ENCODE measurements at regions not wholly inside any gene's neighbourhood (a gene's known extent, or its start where the extent isn't known, plus 50 kb on each side); places are given as distances from the start of the nearest gene placed in this dataset.
"Not testable (repeated sequence)": the region's sequence is repeated elsewhere in the genome, so short reads cannot be mapped to it uniquely, and the experiment has no call there.

DNA sequence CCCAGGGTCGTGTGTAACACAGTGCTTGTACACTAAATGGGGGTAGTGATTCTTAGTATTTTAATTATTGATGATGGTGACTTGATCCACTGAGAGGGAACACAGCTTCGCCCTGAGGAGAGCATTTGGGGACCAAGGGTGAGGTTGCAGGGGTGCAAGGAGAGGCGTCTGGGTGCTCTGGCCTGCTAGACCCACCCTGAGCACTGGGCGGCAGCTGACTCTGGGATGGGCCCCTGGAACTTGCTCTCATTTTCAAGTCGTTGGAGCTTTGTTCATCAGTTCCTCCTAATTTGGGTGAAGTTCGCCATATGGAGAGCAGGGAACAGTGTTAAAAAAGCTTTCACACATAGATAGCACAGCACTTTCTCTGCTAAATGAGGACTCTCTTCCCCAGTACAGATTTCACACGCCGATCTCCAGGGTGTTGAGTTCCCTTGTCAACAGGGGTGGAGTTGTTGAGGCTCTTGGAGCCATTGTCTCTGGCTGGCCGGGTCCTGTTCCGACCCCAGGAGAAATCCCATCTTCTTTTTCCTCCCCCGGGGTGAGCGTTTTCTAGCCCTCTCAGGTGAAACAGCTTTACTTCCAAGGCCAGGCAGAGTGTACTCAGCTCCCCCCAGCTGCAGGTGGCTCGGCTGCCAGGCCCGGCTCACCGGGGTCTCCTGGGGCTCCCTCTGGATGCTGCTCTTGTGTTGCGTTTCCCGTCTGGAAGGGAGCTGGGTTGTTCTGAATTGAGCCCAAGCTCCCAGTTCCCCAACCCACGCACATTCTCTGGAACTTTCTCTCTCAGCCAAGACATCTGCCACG, 367.4 kb downstream of the RPS6KC1 start:
- H3K36me3 Mint-ChIP-seq (ENCODE audit: low read depth) = no peaks in the 10 kb centered on the region
- no peaks in the 10 kb centered on the region for H3K9me3 Mint-ChIP-seq
- H3K4me3 Mint-ChIP-seq = no peak overlapping the region
- H3K4me1 Mint-ChIP-seq (ENCODE audit: low read depth) = no peaks in the 10 kb centered on the region
- peaks cover 4% of the 10 kb centered on the region for H3K27me3 Mint-ChIP-seq
- no peak overlapping the region for H3K27ac Mint-ChIP-seq

- Mint-ChIP-seq H3K27ac (no peak overlapping the region), H3K36me3 (ENCODE audit: low read depth) (no peaks in the 10 kb centered on the region), H3K4me1 (ENCODE audit: low read depth) (no peaks in the 10 kb centered on the region), H3K9me3 (no peaks in the 10 kb centered on the region), H3K4me3 (no peak overlapping the region), H3K27me3 (peaks cover 4% of the 10 kb centered on the region)
These were observed 368.5 kb downstream of the RPS6KC1 start for GRCh38 chr1:213419401-213420030.

GRCh38 chr1:213421178-213421577, 370.1 kb downstream of the RPS6KC1 start:
- not testable (repeated sequence) for H3K4me1 Mint-ChIP-seq (ENCODE audit: low read depth); H3K27me3 Mint-ChIP-seq; H3K36me3 Mint-ChIP-seq (ENCODE audit: low read depth); H3K27ac Mint-ChIP-seq; H3K4me3 Mint-ChIP-seq; H3K9me3 Mint-ChIP-seq

DNA sequence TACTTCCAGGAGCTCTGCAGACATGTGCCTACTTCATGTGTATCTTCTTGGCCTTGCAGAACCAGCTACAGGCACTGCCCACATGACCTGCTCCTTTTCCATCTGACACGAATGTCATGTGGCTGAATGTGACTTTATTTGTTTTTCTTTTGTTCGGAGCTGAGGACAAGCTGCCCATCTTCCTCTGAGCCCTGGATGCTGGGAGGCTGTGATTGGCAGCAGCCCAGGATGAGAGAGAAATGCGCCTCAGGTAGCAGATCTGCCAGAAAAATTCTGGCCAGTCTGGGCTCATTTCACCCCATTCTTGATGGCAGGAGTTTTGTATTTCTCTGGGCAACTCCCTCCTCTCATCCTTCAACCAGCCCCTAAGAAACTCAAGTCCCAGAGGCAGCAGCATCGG, 372.0 kb downstream of the RPS6KC1 start:
- no peaks in the 10 kb centered on the region for H3K4me1 Mint-ChIP-seq (ENCODE audit: low read depth)
- H3K9me3 Mint-ChIP-seq = no peaks in the 10 kb centered on the region

GRCh38 chr1:213423605-213424004, 372.6 kb downstream of the RPS6KC1 start:
- no peaks in the 10 kb centered on the region for H3K36me3 Mint-ChIP-seq (ENCODE audit: low read depth)
- H3K4me1 Mint-ChIP-seq (ENCODE audit: low read depth) = no peaks in the 10 kb centered on the region
- H3K27me3 Mint-ChIP-seq = no peaks in the 10 kb centered on the region
- no peak overlapping the region for H3K27ac Mint-ChIP-seq
- no peaks in the 10 kb centered on the region for H3K9me3 Mint-ChIP-seq
- no peak overlapping the region for H3K4me3 Mint-ChIP-seq

More for the DNA sequence above, 372.0 kb downstream of the RPS6KC1 start:
- Mint-ChIP-seq H3K27ac (no peak overlapping the region), H3K27me3 (no peaks in the 10 kb centered on the region), H3K36me3 (ENCODE audit: low read depth) (no peaks in the 10 kb centered on the region), H3K4me3 (no peak overlapping the region)

GRCh38 chr1:213425376-213426030, 374.5 kb downstream of the RPS6KC1 start:
- H3K4me1 Mint-ChIP-seq (ENCODE audit: low read depth) = no peaks in the 10 kb centered on the region
- no peaks in the 10 kb centered on the region for H3K9me3 Mint-ChIP-seq
- no peak overlapping the region for H3K27ac Mint-ChIP-seq
- no peaks in the 10 kb centered on the region for H3K27me3 Mint-ChIP-seq
- no peaks in the 10 kb centered on the region for H3K36me3 Mint-ChIP-seq (ENCODE audit: low read depth)
- no peak overlapping the region for H3K4me3 Mint-ChIP-seq

DNA sequence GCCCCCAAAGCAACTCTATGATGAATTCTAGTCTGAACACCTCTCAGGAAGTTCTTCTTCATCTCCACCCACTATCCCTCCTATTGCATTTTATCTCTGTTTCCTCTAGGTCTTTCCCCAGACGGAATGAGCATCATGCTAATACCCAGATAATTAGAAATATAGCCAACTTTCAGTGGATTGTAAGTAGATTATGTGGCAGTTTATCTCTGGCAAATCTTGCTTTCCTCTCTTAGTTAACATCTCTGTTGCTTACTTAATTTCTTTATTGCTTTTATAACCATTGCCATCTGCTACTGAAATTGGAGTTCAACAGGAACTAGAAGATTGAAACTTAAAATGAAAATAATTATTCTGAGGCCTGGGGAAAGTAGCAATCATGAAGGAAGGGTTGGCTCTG, 378.6 kb downstream of the RPS6KC1 start:
- Mint-ChIP-seq H3K27me3 (peaks cover 3% of the 10 kb centered on the region), H3K36me3 (ENCODE audit: low read depth) (no peaks in the 10 kb centered on the region), H3K4me3 (no peak overlapping the region), H3K27ac (no peak overlapping the region), H3K4me1 (ENCODE audit: low read depth) (no peaks in the 10 kb centered on the region), H3K9me3 (no peaks in the 10 kb centered on the region)

DNA sequence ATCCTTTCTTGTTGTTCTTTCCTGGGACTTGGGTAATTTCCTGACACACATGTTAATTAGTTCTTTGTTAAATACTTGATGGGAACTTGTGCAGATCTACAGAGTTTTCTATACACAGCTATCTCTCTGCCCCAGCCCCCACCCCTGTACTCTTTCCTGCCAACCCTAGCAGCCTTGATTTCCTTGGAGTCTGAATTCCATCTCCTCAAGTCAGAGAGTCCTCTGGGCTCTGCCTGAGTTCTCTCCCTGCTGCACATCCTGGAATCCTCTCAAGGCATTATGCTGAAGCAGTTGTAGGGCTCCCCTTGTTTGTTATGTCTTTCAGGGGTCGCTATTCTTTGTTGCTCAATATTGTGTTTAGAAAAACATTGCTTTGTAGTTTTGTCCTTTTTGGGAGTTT, 384.7 kb downstream of the RPS6KC1 start:
- no peaks in the 10 kb centered on the region for H3K36me3 Mint-ChIP-seq (ENCODE audit: low read depth)
- no peak overlapping the region for H3K4me3 Mint-ChIP-seq
- H3K9me3 Mint-ChIP-seq = no peaks in the 10 kb centered on the region

GRCh38 chr1:213438339-213438738, 387.3 kb downstream of the RPS6KC1 start:
- no peaks in the 10 kb centered on the region for H3K9me3 Mint-ChIP-seq
- H3K4me1 Mint-ChIP-seq (ENCODE audit: low read depth) = no peaks in the 10 kb centered on the region
- peaks cover 11% of the 10 kb centered on the region for H3K27me3 Mint-ChIP-seq
- no peaks in the 10 kb centered on the region for H3K36me3 Mint-ChIP-seq (ENCODE audit: low read depth)
- no peak overlapping the region for H3K27ac Mint-ChIP-seq
- no peak overlapping the region for H3K4me3 Mint-ChIP-seq

More for the DNA sequence above, 384.7 kb downstream of the RPS6KC1 start:
- H3K27me3 Mint-ChIP-seq = peaks cover 5% of the 10 kb centered on the region
- H3K4me1 Mint-ChIP-seq (ENCODE audit: low read depth) = no peaks in the 10 kb centered on the region
- no peak overlapping the region for H3K27ac Mint-ChIP-seq

- Mint-ChIP-seq H3K4me3 (no peak overlapping the region), H3K27ac (no peak overlapping the region), H3K4me1 (ENCODE audit: low read depth) (no peaks in the 10 kb centered on the region), H3K27me3 (peaks cover 11% of the 10 kb centered on the region), H3K9me3 (no peaks in the 10 kb centered on the region), H3K36me3 (ENCODE audit: low read depth) (no peaks in the 10 kb centered on the region)
These were observed 388.7 kb downstream of the RPS6KC1 start for GRCh38 chr1:213439703-213440102.

GRCh38 chr1:213440766-213441165, 389.7 kb downstream of the RPS6KC1 start:
- Mint-ChIP-seq H3K27ac (no peak overlapping the region), H3K4me3 (no peak overlapping the region)

DNA sequence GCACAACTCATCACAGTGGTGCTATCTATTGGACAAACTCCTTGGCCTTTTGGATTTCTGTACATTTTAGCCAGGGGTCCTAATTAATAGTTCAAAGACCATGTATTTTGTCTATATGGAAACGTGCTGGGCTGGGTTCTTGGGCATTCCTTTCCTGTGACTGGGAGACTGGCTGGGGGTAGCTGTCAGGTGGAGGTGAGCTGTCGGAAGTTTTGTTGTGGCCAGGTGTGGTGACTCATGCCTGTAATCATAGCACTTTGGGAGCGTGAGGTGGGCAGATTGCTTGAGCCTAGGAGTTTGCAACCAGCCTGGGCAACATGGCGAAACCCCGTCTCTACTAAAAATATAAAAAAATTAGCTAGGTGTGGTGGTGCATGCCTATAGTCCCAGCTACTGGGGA, 392.4 kb downstream of the RPS6KC1 start:
- Mint-ChIP-seq H3K27ac (no peak overlapping the region), H3K9me3 (no peaks in the 10 kb centered on the region), H3K27me3 (peaks cover 12% of the 10 kb centered on the region), H3K36me3 (ENCODE audit: low read depth) (no peaks in the 10 kb centered on the region), H3K4me3 (no peak overlapping the region), H3K4me1 (ENCODE audit: low read depth) (no peaks in the 10 kb centered on the region)

More at GRCh38 chr1:213440766-213441165, 389.7 kb downstream of the RPS6KC1 start:
- H3K9me3 Mint-ChIP-seq = no peaks in the 10 kb centered on the region
- no peaks in the 10 kb centered on the region for H3K36me3 Mint-ChIP-seq (ENCODE audit: low read depth)
- H3K4me1 Mint-ChIP-seq (ENCODE audit: low read depth) = no peaks in the 10 kb centered on the region
- peaks cover 14% of the 10 kb centered on the region for H3K27me3 Mint-ChIP-seq

- no peaks in the 10 kb centered on the region for H3K4me1 Mint-ChIP-seq (ENCODE audit: low read depth)
- H3K4me3 Mint-ChIP-seq = no peak overlapping the region
- H3K27me3 Mint-ChIP-seq = peaks cover 12% of the 10 kb centered on the region
- H3K27ac Mint-ChIP-seq = no peak overlapping the region
- H3K36me3 Mint-ChIP-seq (ENCODE audit: low read depth) = no peaks in the 10 kb centered on the region
- H3K9me3 Mint-ChIP-seq = no peaks in the 10 kb centered on the region
These were observed 393.2 kb downstream of the RPS6KC1 start for GRCh38 chr1:213444224-213444623.

- no peaks in the 10 kb centered on the region for H3K36me3 Mint-ChIP-seq (ENCODE audit: low read depth)
- H3K4me1 Mint-ChIP-seq (ENCODE audit: low read depth) = no peaks in the 10 kb centered on the region
- peaks cover 13% of the 10 kb centered on the region for H3K27me3 Mint-ChIP-seq
- H3K9me3 Mint-ChIP-seq = no peaks in the 10 kb centered on the region
- no peak overlapping the region for H3K4me3 Mint-ChIP-seq
- no peak overlapping the region for H3K27ac Mint-ChIP-seq
These were observed 395.5 kb downstream of the RPS6KC1 start for GRCh38 chr1:213446496-213446895.

- Mint-ChIP-seq H3K4me1 (ENCODE audit: low read depth) (no peaks in the 10 kb centered on the region), H3K27ac (no peak overlapping the region), H3K4me3 (no peak overlapping the region), H3K9me3 (no peaks in the 10 kb centered on the region), H3K36me3 (ENCODE audit: low read depth) (no peaks in the 10 kb centered on the region), H3K27me3 (peaks cover 9% of the 10 kb centered on the region)
These were observed 397.3 kb downstream of the RPS6KC1 start for GRCh38 chr1:213448360-213448759.

Data from stimulated activated naive CD8-positive, alpha-beta T cell treated with anti-CD3 and anti-CD28 coated beads, Interleukin-15, Interleukin-2, amounts not matched to agents 100 ng/mL and 50 ng/mL, for 24 hours (primary cell).